ENCODE measurements at regions not wholly inside any gene's neighbourhood (a gene's known extent, or its start where the extent isn't known, plus 50 kb on each side); places are given as distances from the start of the nearest gene placed in this dataset.

DNA sequence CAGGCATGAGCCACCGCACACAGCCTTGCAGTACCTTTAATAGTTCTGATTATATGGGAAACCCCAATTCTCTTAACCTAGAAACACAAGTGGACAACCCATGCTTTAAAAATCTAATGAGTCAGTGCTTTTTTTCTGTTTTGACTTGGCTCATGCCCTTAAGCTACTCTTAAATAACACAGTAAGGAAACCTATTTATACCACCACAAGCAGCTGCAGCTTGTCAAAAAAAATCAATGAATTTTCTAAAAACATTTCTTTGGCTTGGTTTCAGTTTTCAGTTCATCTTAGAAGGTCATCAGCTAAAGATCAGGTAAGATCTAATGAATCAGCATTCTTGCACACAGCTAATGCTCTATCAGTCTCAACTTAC, 124.1 kb upstream of the DST start:
- DNase-seq (ENCODE audit: low read depth): peak; percentile 92

DNA sequence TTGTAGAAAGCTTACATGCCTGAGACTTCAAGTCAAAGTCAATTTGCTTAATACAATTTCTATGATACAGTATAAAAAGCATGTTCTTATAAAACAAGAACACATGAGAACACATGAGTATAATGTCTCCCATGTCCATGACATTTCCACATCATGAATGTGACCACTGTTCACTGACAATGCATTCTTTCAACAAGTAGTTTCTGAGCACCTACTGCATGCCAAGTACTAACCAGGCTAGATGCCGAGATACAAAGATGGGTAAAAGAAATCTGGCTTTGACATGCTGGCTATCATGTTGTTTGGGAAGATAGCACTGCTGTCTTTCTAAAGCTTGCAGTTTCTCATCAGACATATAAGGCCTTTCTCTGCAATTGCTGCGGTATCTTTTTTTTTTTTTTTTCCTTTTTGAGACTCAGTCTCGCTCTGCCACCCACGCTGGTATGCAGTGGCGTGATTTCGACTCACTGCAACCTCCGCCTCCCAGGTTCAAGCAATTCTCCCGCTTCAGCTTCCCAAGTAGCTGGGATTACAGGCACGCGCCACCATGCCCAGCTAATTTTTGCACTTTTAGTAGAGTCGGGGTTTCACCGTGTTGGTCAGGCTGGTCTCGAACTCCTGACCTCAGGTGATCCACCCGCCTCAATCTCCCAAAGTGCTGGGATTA, 123.6 kb upstream of the DST start:
- no peak for DNase-seq (ENCODE audit: low read depth)
- TF ChIP-seq, protein P1, sequence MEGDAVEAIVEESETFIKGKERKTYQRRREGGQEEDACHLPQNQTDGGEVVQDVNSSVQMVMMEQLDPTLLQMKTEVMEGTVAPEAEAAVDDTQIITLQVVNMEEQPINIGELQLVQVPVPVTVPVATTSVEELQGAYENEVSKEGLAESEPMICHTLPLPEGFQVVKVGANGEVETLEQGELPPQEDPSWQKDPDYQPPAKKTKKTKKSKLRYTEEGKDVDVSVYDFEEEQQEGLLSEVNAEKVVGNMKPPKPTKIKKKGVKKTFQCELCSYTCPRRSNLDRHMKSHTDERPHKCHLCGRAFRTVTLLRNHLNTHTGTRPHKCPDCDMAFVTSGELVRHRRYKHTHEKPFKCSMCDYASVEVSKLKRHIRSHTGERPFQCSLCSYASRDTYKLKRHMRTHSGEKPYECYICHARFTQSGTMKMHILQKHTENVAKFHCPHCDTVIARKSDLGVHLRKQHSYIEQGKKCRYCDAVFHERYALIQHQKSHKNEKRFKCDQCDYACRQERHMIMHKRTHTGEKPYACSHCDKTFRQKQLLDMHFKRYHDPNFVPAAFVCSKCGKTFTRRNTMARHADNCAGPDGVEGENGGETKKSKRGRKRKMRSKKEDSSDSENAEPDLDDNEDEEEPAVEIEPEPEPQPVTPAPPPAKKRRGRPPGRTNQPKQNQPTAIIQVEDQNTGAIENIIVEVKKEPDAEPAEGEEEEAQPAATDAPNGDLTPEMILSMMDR (IDR thresholded peaks at IDR 0.05; ENCODE audit: insufficient read depth, low read depth, low read length, missing control alignments): no peak
- H3K4me3 ChIP-seq (ENCODE audit: low read depth, low read length): peak overlapping the region; percentile 29

More for the DNA sequence above, 124.1 kb upstream of the DST start:
- TF ChIP-seq, protein P1 (IDR thresholded peaks at IDR 0.05; ENCODE audit: insufficient read depth, low read depth, low read length, missing control alignments): no peak
- H3K4me3 ChIP-seq (ENCODE audit: low read depth, low read length): peak overlapping the region; percentile 29; the same call in 1 of the 2 replicates

DNA sequence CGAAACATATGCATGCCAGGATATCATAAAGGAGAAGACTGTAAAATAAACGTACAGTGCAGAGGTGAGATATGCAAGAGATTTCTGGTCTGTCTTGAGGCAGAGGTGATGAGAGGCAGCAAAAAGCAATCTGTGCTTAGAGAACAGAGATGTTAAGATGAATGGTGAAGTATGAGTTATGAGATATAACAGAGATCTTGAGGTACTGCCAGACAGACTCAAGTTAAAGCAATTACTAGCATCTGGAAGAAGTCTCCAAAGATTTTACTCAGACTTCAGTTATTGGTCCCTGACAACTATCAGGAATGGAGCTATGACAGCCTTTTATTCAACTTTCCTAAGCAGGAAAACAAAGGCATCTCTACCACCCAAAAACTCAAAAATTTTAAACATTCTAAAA, 122.8 kb upstream of the DST start:
- no peak for DNase-seq (ENCODE audit: low read depth)
- TF ChIP-seq, protein P1 (IDR thresholded peaks at IDR 0.05; ENCODE audit: insufficient read depth, low read depth, low read length, missing control alignments): no peak
- H3K4me3 ChIP-seq (ENCODE audit: low read depth, low read length): no peak overlapping the region

DNA sequence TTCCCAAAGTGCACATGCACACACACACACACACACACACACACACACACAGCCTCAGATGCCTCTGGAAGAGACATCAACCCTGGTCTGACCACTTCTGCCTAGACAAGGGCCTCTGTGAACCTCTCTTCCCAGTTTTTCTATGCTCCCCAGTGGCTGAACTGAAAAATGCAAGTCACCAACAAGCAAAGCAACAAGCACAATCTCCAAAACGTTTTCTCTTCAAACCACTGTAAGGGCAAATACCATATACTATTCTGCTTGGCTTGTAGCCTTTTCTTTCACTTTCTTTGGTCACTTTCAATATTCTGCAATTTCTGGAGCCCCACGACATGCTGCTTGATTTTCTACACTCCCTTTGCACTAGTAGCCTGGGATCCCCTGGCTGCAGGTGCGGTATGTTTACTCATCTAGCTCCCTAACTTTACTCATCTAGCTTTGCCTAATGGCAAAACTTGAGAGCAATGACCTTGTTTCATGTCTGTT, 121.4 kb upstream of the DST start:
- H3K4me3 ChIP-seq (ENCODE audit: low read depth, low read length): no peak overlapping the region
- peak; percentile 93 for DNase-seq (ENCODE audit: low read depth)
- TF ChIP-seq, protein P1 (IDR thresholded peaks at IDR 0.05; ENCODE audit: insufficient read depth, low read depth, low read length, missing control alignments): peak; percentile 35

DNA sequence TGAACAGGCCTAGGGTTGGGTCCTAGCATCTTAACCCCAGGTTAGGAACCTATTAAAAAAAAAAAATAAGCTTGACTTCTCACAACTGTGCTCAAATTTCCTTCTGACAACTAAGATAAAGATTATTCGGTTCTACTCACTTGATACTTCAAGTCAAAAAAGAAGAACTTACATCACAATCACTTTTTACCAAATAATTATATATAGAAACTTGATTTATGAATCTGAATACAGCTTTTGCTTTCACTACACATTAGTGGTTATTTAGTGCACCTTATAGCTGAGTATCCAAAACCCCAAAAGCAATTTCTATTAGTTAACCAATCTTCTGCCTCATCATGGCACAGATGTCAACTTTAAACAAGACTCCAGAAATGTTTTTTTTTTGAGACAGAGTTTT, 119.0 kb upstream of the DST start:
- no peak for DNase-seq (ENCODE audit: low read depth)
- no peak overlapping the region for H3K4me3 ChIP-seq (ENCODE audit: low read depth, low read length)
- TF ChIP-seq, protein P1 (IDR thresholded peaks at IDR 0.05; ENCODE audit: insufficient read depth, low read depth, low read length, missing control alignments): no peak

DNA sequence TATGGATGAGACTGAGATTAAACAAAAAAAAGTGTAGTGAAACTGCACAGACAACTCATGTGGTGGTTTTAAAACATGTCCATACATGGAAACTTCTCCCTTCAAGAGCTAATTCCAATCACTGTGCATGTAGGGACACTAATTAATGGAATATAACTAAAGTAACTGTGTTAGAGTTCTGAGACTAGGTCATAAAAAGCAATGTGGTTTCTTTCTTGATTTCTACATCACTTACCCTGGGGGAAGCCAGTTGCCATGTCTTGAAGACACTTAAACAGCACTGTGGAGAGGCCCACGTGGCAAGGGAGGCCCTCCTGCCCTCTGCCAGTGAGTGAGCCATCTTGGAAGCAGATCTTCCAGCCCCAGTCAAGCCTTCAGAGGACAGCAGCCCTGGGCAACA, 118.2 kb upstream of the DST start:
- no peak overlapping the region for H3K4me3 ChIP-seq (ENCODE audit: low read depth, low read length)
- TF ChIP-seq, protein P1 (IDR thresholded peaks at IDR 0.05; ENCODE audit: insufficient read depth, low read depth, low read length, missing control alignments): no peak
- no peak for DNase-seq (ENCODE audit: low read depth)

DNA sequence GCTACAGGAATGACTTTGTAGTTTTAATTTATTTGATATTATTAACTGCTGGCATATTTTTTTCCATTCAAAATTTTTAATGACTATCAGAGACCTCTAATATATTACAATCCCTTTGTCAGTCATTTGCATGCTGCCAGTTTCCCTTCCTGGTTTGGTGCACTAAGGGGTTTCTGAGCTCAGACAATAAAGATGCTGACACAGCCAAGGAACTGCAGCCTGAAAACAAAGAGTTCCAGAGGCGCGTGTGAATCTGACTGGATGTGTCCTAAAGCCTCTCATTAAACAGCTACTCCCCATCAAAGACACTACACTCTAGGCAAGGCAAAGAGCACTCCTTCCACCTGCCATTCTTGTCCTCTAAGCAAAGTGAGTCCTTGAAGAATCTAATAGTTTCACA, 116.8 kb upstream of the DST start:
- peak; percentile 57 for DNase-seq (ENCODE audit: low read depth)
- TF ChIP-seq, protein P1 (IDR thresholded peaks at IDR 0.05; ENCODE audit: insufficient read depth, low read depth, low read length, missing control alignments): no peak
- no peak overlapping the region for H3K4me3 ChIP-seq (ENCODE audit: low read depth, low read length)
